Fibroblast of villous mesenchyme (primary cell): ENCODE measurements at regions not wholly inside any gene's neighbourhood (a gene's known extent, or its start where the extent isn't known, plus 50 kb on each side); places are given as distances from the start of the nearest gene placed in this dataset.
"Not testable (repeated sequence)": the region's sequence is repeated elsewhere in the genome, so short reads cannot be mapped to it uniquely, and the experiment has no call there.

Source experiments
- DNase-seq: peaks from one replicate; pipeline ENCODE4 v3.0.0-alpha.2; 2010; ENCODE audit warnings: low read depth
- H3K4me3 ChIP-seq: 2 replicates; pipeline ENCODE4 v1.5.1; 2011; ENCODE audit warnings: low read depth, mild to moderate bottlenecking, low read length
- CTCF ChIP-seq: IDR thresholded peaks from 2 replicates; pipeline ENCODE4 v1.5.1; 2012; ENCODE audit warnings: low read depth, mild to moderate bottlenecking, low read length; ENCODE audit not compliant: insufficient read depth

GRCh38 chr16:10277597-10277996 is 95.4 kb upstream of the GRIN2A start:
- TF ChIP-seq CTCF, result no peak
- DNase-seq, result no peak
- no peak overlapping the region for H3K4me3 ChIP-seq

GRCh38 chr16:10280262-10281170 is 98.3 kb upstream of the GRIN2A start:
- no peak for DNase-seq
- no peak overlapping the region for H3K4me3 ChIP-seq
- TF ChIP-seq CTCF, result no peak

GRCh38 chr16:10282367-10282766 is 100.1 kb upstream of the GRIN2A start:
- no peak overlapping the region for H3K4me3 ChIP-seq
- DNase-seq, result no peak
- no peak for TF ChIP-seq CTCF

- DNase-seq, H3K4me3 ChIP-seq: not testable (repeated sequence)
Observed at GRCh38 chr16:10283246-10283645, 101.0 kb upstream of the GRIN2A start.

GRCh38 chr16:10290467-10291105 is 95.3 kb upstream of the ATF7IP2 start:
- not testable (repeated sequence) for H3K4me3 ChIP-seq, DNase-seq

GRCh38 chr16:10292197-10292596 is 93.7 kb upstream of the ATF7IP2 start:
- not testable (repeated sequence) for H3K4me3 ChIP-seq, DNase-seq

- not testable (repeated sequence) for DNase-seq, H3K4me3 ChIP-seq
Observed at GRCh38 chr16:10292976-10293375, 92.9 kb upstream of the ATF7IP2 start.

- not testable (repeated sequence) for DNase-seq, H3K4me3 ChIP-seq
Observed at GRCh38 chr16:10294153-10294552, 91.7 kb upstream of the ATF7IP2 start.

- DNase-seq, result no peak
- no peak for TF ChIP-seq CTCF
Observed at GRCh38 chr16:10296956-10297340, 88.9 kb upstream of the ATF7IP2 start.

More at GRCh38 chr16:10296956-10297340, 88.9 kb upstream of the ATF7IP2 start:
- no peak overlapping the region for H3K4me3 ChIP-seq
